H4 (cell line): ENCODE measurements at regions not wholly inside any gene's neighbourhood (a gene's known extent, or its start where the extent isn't known, plus 50 kb on each side); places are given as distances from the start of the nearest gene placed in this dataset.

Experiments
- DNase-seq: peaks from one replicate; pipeline ENCODE4 v3.0.0-alpha.2; 2015; ENCODE audit warnings: low spot score

- no peak for DNase-seq
Observed at GRCh38 chr2:133838642-133839365, 270.5 kb upstream of the NCKAP5 start.

DNA sequence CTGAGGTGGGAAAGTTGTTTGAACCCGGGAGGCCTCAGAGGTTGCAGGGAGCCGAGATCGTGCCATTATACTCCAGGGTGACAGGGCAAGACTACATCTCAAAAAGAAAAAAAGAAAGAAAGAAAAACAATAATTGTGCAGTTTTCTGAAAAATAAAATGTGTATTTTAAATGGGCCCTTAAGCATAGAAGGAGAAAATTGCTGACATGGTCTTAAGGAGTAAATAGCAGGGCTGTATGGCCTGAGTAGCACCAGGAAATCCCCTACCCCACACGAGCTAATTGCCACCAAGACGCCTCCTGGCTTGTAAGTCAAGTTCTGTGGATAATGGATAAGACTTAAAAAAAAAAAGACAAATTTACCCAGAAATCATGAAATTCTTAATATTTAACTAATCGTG is 271.4 kb upstream of the NCKAP5 start:
- no peak for DNase-seq

GRCh38 chr2:133840761-133841160 is 272.5 kb upstream of the NCKAP5 start:
- no peak for DNase-seq

GRCh38 chr2:133841900-133842299 is 273.6 kb upstream of the NCKAP5 start:
- DNase-seq: peak; percentile 63

- DNase-seq: no peak
Observed at GRCh38 chr2:133842446-133842845, 274.2 kb upstream of the NCKAP5 start.

DNA sequence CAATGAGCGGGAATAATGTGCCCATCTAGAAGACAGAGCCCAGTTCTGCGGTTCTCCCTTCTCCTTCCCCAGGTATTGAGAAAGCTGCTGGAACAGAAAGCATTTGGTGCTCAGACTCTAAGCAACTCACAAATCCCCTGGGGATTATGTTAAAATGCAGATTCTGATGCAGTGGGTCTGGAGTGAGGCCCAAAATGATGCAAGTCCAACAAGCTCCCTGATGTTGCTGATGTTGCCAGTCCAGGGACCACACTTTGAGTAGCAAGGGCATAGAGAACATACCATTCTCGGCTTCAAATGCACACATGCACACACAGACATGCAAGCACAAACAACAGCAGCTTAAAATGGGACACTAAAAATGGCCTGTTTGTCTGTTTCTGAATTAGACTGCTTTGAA is 274.8 kb upstream of the NCKAP5 start:
- no peak for DNase-seq

GRCh38 chr2:133843551-133843950 is 275.3 kb upstream of the NCKAP5 start:
- DNase-seq: no peak

- peak; percentile 74 for DNase-seq
Observed at GRCh38 chr2:133844214-133844892, 276.1 kb upstream of the NCKAP5 start.

GRCh38 chr2:133846476-133846875 is 278.2 kb upstream of the NCKAP5 start:
- DNase-seq: no peak

DNA sequence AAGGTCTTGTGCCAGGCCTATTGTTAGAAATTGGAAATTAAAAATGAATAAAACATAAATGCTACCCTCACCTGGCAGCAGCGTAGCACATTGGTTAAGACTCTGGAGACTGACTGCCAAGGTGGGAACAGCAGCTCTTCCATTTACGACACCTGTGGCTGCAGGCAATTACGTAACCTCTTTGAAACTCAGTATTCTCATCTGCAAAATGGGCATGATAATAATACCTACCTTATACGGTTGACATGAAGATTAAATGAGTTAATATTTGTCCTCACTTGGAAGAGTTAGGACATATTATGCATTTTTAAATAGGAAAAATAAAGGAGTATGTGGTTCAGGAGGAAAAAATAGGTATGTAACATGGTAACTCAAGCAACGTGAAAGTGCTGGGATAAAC is 279.3 kb upstream of the NCKAP5 start:
- DNase-seq: no peak

- DNase-seq: no peak
Observed at GRCh38 chr2:133848111-133848649, 279.9 kb upstream of the NCKAP5 start.

DNA sequence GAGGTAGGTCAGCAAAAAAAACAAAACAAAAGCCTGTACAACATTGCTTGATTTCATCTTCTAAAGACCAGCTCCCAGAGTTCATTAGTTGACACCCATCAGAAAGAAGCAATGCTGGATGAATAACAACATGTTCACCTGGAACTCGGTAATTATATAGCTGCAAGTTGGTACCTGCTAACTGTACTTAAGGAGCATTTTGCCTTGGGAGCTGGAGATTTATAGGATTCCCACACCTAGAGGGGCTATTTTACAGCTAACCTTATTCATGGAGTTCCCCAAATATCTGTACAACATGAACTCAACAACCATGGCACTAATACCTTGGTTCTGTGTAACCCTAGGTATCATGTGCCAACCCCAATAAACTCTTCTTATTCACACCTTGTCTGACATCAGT is 281.1 kb upstream of the NCKAP5 start:
- no peak for DNase-seq

GRCh38 chr2:133854603-133855200 is 286.4 kb upstream of the NCKAP5 start:
- DNase-seq: no peak

DNA sequence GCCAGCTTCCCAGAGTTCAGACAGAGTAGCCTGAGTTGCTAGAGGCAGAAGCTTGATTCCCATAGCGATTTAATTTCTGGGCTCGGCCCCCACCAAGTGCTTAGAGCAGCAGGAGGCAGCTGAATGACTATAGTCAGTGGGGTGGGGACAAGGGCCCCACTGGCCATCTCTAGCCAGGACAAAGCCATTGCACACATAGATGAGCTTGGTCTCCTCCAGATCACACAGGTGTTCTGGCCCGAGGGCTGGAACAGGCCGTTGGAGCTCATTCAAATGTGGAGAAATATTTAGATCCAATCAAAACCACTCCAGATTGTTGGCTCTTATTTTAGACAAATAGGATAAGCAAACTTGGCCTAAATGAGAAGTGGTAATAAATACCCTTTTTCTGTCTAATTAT is 287.3 kb upstream of the NCKAP5 start:
- no peak for DNase-seq

GRCh38 chr2:133856678-133857077 is 288.4 kb upstream of the NCKAP5 start:
- no peak for DNase-seq

DNA sequence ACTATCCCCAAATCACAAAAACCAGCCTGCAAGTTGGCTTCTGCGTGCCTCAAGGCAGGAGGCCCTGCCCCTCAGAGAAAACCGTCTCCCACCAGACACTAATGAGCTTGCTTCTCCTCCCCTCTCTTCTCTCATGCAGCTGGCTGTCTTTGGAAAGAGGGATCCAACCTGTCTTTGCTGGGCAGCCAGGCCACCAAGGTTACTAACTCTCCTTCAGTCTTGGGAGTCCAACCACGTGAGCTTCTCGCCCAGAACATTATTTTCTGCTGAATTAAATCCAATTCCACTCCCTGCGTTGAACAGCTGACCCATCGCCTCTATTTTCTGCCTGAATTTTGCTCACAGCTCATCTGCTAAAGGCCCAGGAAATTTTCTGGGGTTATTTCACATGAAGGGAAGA is 291.3 kb upstream of the NCKAP5 start:
- no peak for DNase-seq

DNA sequence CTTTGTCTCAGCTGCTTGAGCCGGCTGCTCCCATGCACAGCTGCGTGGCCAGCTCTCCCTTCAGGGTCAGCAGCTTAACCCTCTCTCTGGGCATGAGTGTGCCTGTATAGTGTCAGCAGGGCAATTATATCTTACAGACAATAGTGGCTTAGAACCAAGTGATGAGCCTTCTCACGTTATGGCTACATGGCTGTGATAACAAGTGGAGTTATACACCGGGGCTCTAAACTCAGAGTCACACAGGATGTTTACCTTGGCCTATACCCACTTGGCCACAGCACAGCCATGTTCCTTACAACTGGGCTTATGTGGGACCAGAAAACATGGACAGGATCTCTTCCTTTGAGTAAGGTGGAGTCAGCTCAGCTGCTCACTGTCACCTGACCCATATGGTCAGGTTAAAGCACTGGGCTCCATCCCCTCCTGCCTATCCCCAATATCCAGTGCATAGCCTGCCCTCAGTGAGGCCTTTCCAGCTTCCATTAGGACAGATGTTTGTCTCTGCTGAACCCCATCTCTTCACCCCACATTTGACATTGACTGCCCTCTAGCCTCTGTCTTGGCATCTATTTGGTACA is 294.2 kb upstream of the NCKAP5 start:
- no peak for DNase-seq

DNA sequence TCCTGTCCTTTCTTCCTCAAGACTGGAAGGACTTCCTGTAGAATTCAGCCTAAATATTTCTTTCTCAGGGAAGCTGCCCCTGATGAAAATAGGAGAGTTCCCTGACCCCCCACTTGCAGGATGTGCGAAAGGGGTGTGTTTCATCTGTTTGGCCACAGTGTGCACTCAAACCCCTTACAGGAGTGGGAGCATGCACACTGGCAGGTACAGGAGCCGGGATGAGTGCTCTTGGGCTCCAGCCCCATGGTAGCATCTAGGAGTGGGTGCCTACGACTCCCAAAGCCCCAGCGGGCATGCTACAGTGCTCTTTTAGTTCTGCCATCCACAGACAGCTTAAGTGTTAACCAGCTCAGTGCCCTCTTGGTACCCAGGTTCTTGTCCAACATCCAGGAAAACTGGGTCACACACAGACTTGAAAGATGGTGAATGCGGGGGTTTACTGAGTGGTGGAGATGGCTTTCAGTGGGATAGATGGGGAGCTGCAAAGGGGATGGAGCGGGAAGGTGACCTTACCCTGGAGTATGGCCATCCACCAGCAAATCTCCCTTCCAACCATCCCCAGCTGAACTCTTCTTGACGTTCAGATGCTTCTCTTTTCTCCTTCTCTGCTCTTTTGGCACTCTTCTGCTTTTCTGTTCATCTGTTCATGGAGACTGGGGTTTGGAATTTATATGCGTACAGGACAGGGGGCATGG is 295.0 kb upstream of the NCKAP5 start:
- no peak for DNase-seq

- no peak for DNase-seq
Observed at GRCh38 chr2:133865141-133865540, 296.9 kb upstream of the NCKAP5 start.

DNA sequence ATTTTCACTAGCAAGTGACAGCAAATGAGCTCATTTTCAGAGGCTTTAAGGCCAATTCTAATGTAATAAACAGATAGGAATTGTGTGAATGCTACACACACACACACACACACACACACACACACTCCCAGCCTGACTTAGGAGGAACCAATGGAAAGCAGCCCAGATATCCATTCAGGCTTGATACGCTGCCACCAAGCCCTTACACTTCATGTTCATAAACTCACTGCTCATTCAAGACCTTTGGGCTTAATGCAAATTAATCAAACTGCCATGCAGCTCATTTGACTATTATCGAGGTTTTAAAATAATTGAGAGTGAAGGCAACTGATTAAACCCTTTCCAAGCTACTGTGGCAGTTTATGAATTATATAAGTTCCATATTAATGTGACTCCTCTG is 298.9 kb upstream of the NCKAP5 start:
- DNase-seq: no peak

DNA sequence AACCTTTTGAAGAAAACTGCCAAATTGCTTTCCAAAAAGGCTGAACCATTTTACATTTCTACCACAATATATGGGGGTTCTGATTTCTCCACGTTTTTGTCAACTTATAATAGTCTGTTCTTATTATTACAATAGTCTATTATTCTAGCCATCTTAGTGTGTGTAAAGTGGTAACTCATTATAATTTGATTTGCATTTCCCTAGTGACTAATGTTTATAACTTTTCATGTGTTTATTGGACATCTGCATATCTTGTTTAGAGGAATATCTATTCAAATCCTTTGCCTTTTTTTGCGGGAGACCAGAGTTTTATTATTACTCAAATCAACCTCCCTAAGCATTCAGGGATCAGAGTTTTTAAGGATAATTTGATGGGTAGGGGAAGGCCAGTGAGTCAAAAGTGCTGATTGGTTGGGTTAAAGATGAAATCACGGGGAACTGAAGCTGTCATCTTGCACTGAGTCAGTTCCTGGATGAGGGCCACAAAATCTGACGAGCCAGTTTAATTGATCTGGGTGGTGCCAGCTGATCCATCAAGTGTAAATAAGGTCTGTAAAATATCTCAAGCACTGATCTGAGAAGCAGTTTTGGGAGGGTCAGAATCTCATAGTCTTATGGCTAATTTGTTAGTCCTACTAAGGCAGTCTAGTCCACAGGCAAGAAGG is 303.4 kb upstream of the NCKAP5 start:
- DNase-seq: no peak
